ENCODE measurements at regions not wholly inside any gene's neighbourhood (a gene's known extent, or its start where the extent isn't known, plus 50 kb on each side); places are given as distances from the start of the nearest gene placed in this dataset.

- no peaks in the 10 kb centered on the region for H3K79me2 ChIP-seq (ENCODE audit: insufficient read depth, low read length)
- no peak overlapping the region for H3K4me3 Mint-ChIP-seq
- H3K36me3 Mint-ChIP-seq: no peaks in the 10 kb centered on the region
- H3K27ac Mint-ChIP-seq: no peak overlapping the region
- H3K9me3 Mint-ChIP-seq: peaks cover 0 to 6% (median 2%) of the 10 kb centered on the region in 7 donors
- H3K4me2 ChIP-seq (replicated peaks; ENCODE audit: extremely low read depth, low read length, poor library complexity, severe bottlenecking): no peak overlapping the region
- H3K9me3 ChIP-seq (replicated peaks in 1 of 2; ENCODE audit: control insufficient read depth in 1 of 2, insufficient read depth in 1 of 2, low read length in 2 of 2): no peaks in the 10 kb centered on the region
- no peak for DNase-seq
- peaks cover 0 to 4% of the 10 kb centered on the region in 2 donors for H3K27me3 ChIP-seq (ENCODE audit: control insufficient read depth in 2 of 2, insufficient read depth in 2 of 2, low read length in 2 of 2)
- no peak overlapping the region for H3K4me3 ChIP-seq (replicated peaks in 1 of 3; ENCODE audit: low read depth in 2 of 3, low read length in 3 of 3)
- no peak overlapping the region for H2AFZ ChIP-seq (ENCODE audit: insufficient read depth, low read depth, low read length, poor library complexity, severe bottlenecking)
- H4K20me1 ChIP-seq (ENCODE audit: insufficient read depth, low read length): no peaks in the 10 kb centered on the region
- H3K27me3 Mint-ChIP-seq (ENCODE audit: low read depth in 3 of 3): peaks cover 4 to 11% (median 7%) of the 10 kb centered on the region in 3 donors
- no peak for TF ChIP-seq CTCF (IDR thresholded peaks at IDR 0.05)
- H3K9ac ChIP-seq (ENCODE audit: insufficient read depth, low read length, poor library complexity, severe bottlenecking): no peak overlapping the region
- no peak overlapping the region for H3K27ac ChIP-seq (ENCODE audit: low read depth in 1 of 2, low read length in 2 of 2)
- no CpG with 5 or more reads among the region's 3 CpGs for WGBS (ENCODE audit: insufficient coverage)
- intact Hi-C loops (cut with micrococcal nuclease): loop anchor here in 1 of 2 donors (10.0 kb wide), 1 partner anchor 73 kb away; no protein-coding TSS in a partner anchor
- H3K4me1 ChIP-seq (ENCODE audit: control insufficient read depth in 1 of 2, insufficient read depth in 2 of 2, low read length in 2 of 2): peaks cover 12 to 21% of the 10 kb centered on the region in 2 donors
- peaks cover 24% of the 10 kb centered on the region for H3K4me1 Mint-ChIP-seq
- no peaks in the 10 kb centered on the region for H3K36me3 ChIP-seq (replicated peaks in 1 of 2; ENCODE audit: control insufficient read depth in 1 of 2, insufficient read depth in 2 of 2, low read length in 2 of 2)
Measured at GRCh38 chr3:72451841-72452240, 396.4 kb downstream of the SHQ1 start.

- Mint-ChIP-seq H3K4me3 (no peak overlapping the region), H3K36me3 (peaks cover 2 to 9% of the 10 kb centered on the region in 2 donors), H3K27ac (no peak overlapping the region), H3K27me3 (ENCODE audit: low read depth in 3 of 3) (peaks cover 4 to 11% (median 9%) of the 10 kb centered on the region in 3 donors), H3K9me3 (peaks cover 0 to 6% (median 0%) of the 10 kb centered on the region in 7 donors), H3K4me1 (peaks cover 24% of the 10 kb centered on the region)
- H3K27ac ChIP-seq (ENCODE audit: low read depth in 1 of 2, low read length in 2 of 2): no peak overlapping the region
- TF ChIP-seq CTCF (IDR thresholded peaks at IDR 0.05): no peak
- H3K4me1 ChIP-seq (ENCODE audit: control insufficient read depth in 1 of 2, insufficient read depth in 2 of 2, low read length in 2 of 2): peaks cover 4 to 22% of the 10 kb centered on the region in 2 donors
- no peak overlapping the region for H3K4me2 ChIP-seq (replicated peaks; ENCODE audit: extremely low read depth, low read length, poor library complexity, severe bottlenecking)
- H3K36me3 ChIP-seq (replicated peaks in 1 of 2; ENCODE audit: control insufficient read depth in 1 of 2, insufficient read depth in 2 of 2, low read length in 2 of 2): no peaks in the 10 kb centered on the region
- H3K79me2 ChIP-seq (ENCODE audit: insufficient read depth, low read length): peaks cover 22% of the 10 kb centered on the region
- no peak overlapping the region for H2AFZ ChIP-seq (ENCODE audit: insufficient read depth, low read depth, low read length, poor library complexity, severe bottlenecking)
- no peak overlapping the region for H3K4me3 ChIP-seq (replicated peaks in 1 of 3; ENCODE audit: low read depth in 2 of 3, low read length in 3 of 3)
- no peaks in the 10 kb centered on the region for H3K9me3 ChIP-seq (replicated peaks in 1 of 2; ENCODE audit: control insufficient read depth in 1 of 2, insufficient read depth in 1 of 2, low read length in 2 of 2)
- DNase-seq: no peak
- WGBS (ENCODE audit: insufficient coverage): 100% methylated on average over 1 of the region's 3 CpGs
- peaks cover 22% of the 10 kb centered on the region for H4K20me1 ChIP-seq (ENCODE audit: insufficient read depth, low read length)
- H3K27me3 ChIP-seq (ENCODE audit: control insufficient read depth in 2 of 2, insufficient read depth in 2 of 2, low read length in 2 of 2): peaks cover 0 to 4% of the 10 kb centered on the region in 2 donors
- intact Hi-C loops (cut with micrococcal nuclease): loop anchor here (5.0 to 10.0 kb wide), 3 partner anchors 33 to 375 kb away; no protein-coding TSS in a partner anchor
- H3K9ac ChIP-seq (ENCODE audit: insufficient read depth, low read length, poor library complexity, severe bottlenecking): no peak overlapping the region
Measured at GRCh38 chr3:72449551-72449950, 398.7 kb downstream of the SHQ1 start.
